ENCODE measurements at regions not wholly inside any gene's neighbourhood (a gene's known extent, or its start where the extent isn't known, plus 50 kb on each side); places are given as distances from the start of the nearest gene placed in this dataset.

- H3K9me3 ChIP-seq (ENCODE audit: insufficient read depth in 2 of 2, low read depth in 1 of 2, low read length in 1 of 2) = no peaks in the 10 kb centered on the region
- H2BK5ac ChIP-seq (ENCODE audit: low read depth, low read length) = no peak overlapping the region
- H3K79me1 ChIP-seq (ENCODE audit: low read depth, low read length) = no peaks in the 10 kb centered on the region
- H3K36me3 ChIP-seq (ENCODE audit: control insufficient read depth in 2 of 4, insufficient read depth in 4 of 4, low read length in 3 of 4) = no peaks in the 10 kb centered on the region
- POLR2A ChIA-PET (ENCODE audit: partially characterized antibody) = no interaction called here
- H4K20me1 ChIP-seq (replicated peaks in 1 of 2; ENCODE audit: control insufficient read depth in 1 of 2, insufficient read depth in 2 of 2, low read length in 2 of 2) = no peaks in the 10 kb centered on the region
- H3K23me2 ChIP-seq (ENCODE audit: low read depth, low read length) = no peaks in the 10 kb centered on the region
- H2BK20ac ChIP-seq (ENCODE audit: low read length) = no peak overlapping the region
- H4K5ac ChIP-seq (ENCODE audit: insufficient read length, low read depth, low read length) = no peak overlapping the region
- no peaks in the 10 kb centered on the region for H3K79me2 ChIP-seq (ENCODE audit: control insufficient read depth in 1 of 2, insufficient read depth in 2 of 2, low read length in 2 of 2)
- no peak overlapping the region for H3K18ac ChIP-seq (ENCODE audit: extremely low read depth, low read length)
- H2BK15ac ChIP-seq (ENCODE audit: low read length) = no peak overlapping the region
- H3K14ac ChIP-seq (ENCODE audit: insufficient read length) = no peak overlapping the region
- no peak overlapping the region for H3K4ac ChIP-seq (replicated peaks; ENCODE audit: insufficient read length, low read depth, low read length)
- no peak overlapping the region for H4K8ac ChIP-seq (ENCODE audit: extremely low read depth, insufficient read depth, low read length)
- H2AK5ac ChIP-seq (ENCODE audit: low read depth, low read length) = no peak overlapping the region
- H2BK12ac ChIP-seq (ENCODE audit: low read depth, low read length) = no peak overlapping the region
- no peak overlapping the region for H2BK120ac ChIP-seq (replicated peaks; ENCODE audit: low read depth, low read length)
- no peak overlapping the region for H2AFZ ChIP-seq (ENCODE audit: low read length)
- H3K56ac ChIP-seq (replicated peaks; ENCODE audit: insufficient read length, low read depth, low read length) = no peak overlapping the region
- no peak overlapping the region for H3K27ac ChIP-seq (ENCODE audit: low read depth, low read length)
- no peak for DNase-seq (ENCODE audit: low read depth in 1 of 2, low spot score in 2 of 2)
- CTCF ChIA-PET (ENCODE audit: partially characterized antibody) = no interaction called here
- no peaks in the 10 kb centered on the region for H3K27me3 ChIP-seq (replicated peaks in 1 of 4; ENCODE audit: control insufficient read depth in 3 of 4, extremely low read depth in 1 of 4, insufficient read depth in 3 of 4, low read length in 3 of 4)
- no peak overlapping the region for H3K9ac ChIP-seq (replicated peaks in 1 of 4; ENCODE audit: extremely low read depth in 1 of 4, low read depth in 3 of 4, low read length in 3 of 4)
- FAIRE-seq = no peak
- no peak overlapping the region for H4K91ac ChIP-seq (replicated peaks; ENCODE audit: insufficient read length, low read length)
- WGBS, 2 experiments (ENCODE audit: extremely low coverage in 1 of 2, insufficient coverage in 1 of 2, insufficient read length in 1 of 2, insufficient replicate concordance in 2 of 2, low coverage in 1 of 2, low lambda C conversion rate in 2 of 2, missing lambda C conversion rate in 1 of 2) = 89% methylated on average over 4 of the region's 4 CpGs; no CpG with 5 or more reads in 1 of the 2 experiments
- H3K23ac ChIP-seq (ENCODE audit: insufficient read length) = no peak overlapping the region
- no peak overlapping the region for H3K4me2 ChIP-seq (ENCODE audit: insufficient read depth in 1 of 2, low read depth in 2 of 2, low read length in 2 of 2)
- peaks cover 0 to 3% (median 0%) of the 10 kb centered on the region in 4 experiments; a peak in 1 of 7 replicates for H3K4me1 ChIP-seq (replicated peaks in 1 of 4; ENCODE audit: control insufficient read depth in 3 of 4, insufficient read depth in 4 of 4, low read length in 3 of 4)
- H3K4me3 ChIP-seq (ENCODE audit: extremely low read depth in 1 of 4, insufficient read depth in 2 of 4, low read depth in 3 of 4, low read length in 4 of 4) = no peak overlapping the region
- TF ChIP-seq RXRA (IDR thresholded peaks at IDR 0.05; ENCODE audit: insufficient read depth, low read depth, low read length) = no peak
- no peak for TF ChIP-seq FOSL1 (IDR thresholded peaks at IDR 0.05; ENCODE audit: insufficient read depth, low read depth, low read length)
Measured at GRCh38 chr6:91185072-91185471, 598.2 kb upstream of the MAP3K7 start.

Data from H1 (cell line).